ENCODE measurements at regions not wholly inside any gene's neighbourhood (a gene's known extent, or its start where the extent isn't known, plus 50 kb on each side); places are given as distances from the start of the nearest gene placed in this dataset.

- Mint-ChIP-seq H3K9me3 (no peaks in the 10 kb centered on the region), H3K4me1 (peaks cover 46% of the 10 kb centered on the region), H3K27ac (no peak overlapping the region), H3K27me3 (ENCODE audit: insufficient read depth, low read depth, poor library complexity) (peaks cover 2% of the 10 kb centered on the region), H3K36me3 (ENCODE audit: low read depth) (no peaks in the 10 kb centered on the region), H3K4me3 (no peak overlapping the region)
- ATAC-seq: no peak
- Histone ChIP-seq H3K4me2 (no peak overlapping the region), H3K4me1 (ENCODE audit: insufficient read depth) (peaks cover 7% of the 10 kb centered on the region), H3K9me2 (ENCODE audit: insufficient read depth) (no peaks in the 10 kb centered on the region), H3K27me3 (ENCODE audit: insufficient read depth) (no peaks in the 10 kb centered on the region), H3F3A (replicated peaks; ENCODE audit: low read depth) (no peaks in the 10 kb centered on the region; the same call in 1 of the 2 replicates), H3K27ac (ENCODE audit: low read depth) (no peak overlapping the region), H4K20me1 (replicated peaks; ENCODE audit: insufficient read depth) (no peaks in the 10 kb centered on the region), H3K4me3 (no peak overlapping the region), H3K36me3 (ENCODE audit: insufficient read depth) (no peaks in the 10 kb centered on the region), H2AFZ (no peak overlapping the region), H3K79me2 (replicated peaks; ENCODE audit: insufficient read depth) (no peaks in the 10 kb centered on the region)
- TF ChIP-seq ZNF114 (CRISPR knock-in tag; IDR thresholded peaks at IDR 0.05): no peak
- no peak for TF ChIP-seq ETS1 (IDR thresholded peaks at IDR 0.05)
- no peak for TF ChIP-seq ZNF331 (CRISPR knock-in tag; IDR thresholded peaks at IDR 0.05; ENCODE audit: low read depth)
- TF ChIP-seq REST (IDR thresholded peaks at IDR 0.05; ENCODE audit: unreplicated experiment): no peak
- no peak for TF ChIP-seq CTCF (conservative IDR thresholded peaks at IDR 0.05; ENCODE audit: low read depth in 2 of 2)
- TF ChIP-seq STAT1 (IDR thresholded peaks at IDR 0.05; ENCODE audit: unreplicated experiment): no peak
- no peak for TF ChIP-seq EZH2phosphoT487 (IDR thresholded peaks at IDR 0.05; ENCODE audit: unreplicated experiment)
- TF ChIP-seq NANOG (IDR thresholded peaks at IDR 0.05; ENCODE audit: borderline replicate concordance): no peak
- TF ChIP-seq POLR2AphosphoS5 (IDR thresholded peaks at IDR 0.05; ENCODE audit: low read depth): no peak
- TF ChIP-seq JUNB (IDR thresholded peaks at IDR 0.05; ENCODE audit: unreplicated experiment): no peak
- TF ChIP-seq EZH2 (IDR thresholded peaks at IDR 0.05; ENCODE audit: low read depth, unreplicated experiment): no peak
- TF ChIP-seq CREB1 (CRISPR knock-in tag; IDR thresholded peaks at IDR 0.05; ENCODE audit: low read depth): no peak
- TF ChIP-seq ZNF462 (CRISPR knock-in tag; IDR thresholded peaks at IDR 0.05): no peak
- DNase-seq (ENCODE audit: low spot score): no peak
These were observed 113.8 kb upstream of the SPRY4 start for GRCh38 chr5:142438573-142438972.
